ENCODE measurements at regions not wholly inside any gene's neighbourhood (a gene's known extent, or its start where the extent isn't known, plus 50 kb on each side); places are given as distances from the start of the nearest gene placed in this dataset.

DNA sequence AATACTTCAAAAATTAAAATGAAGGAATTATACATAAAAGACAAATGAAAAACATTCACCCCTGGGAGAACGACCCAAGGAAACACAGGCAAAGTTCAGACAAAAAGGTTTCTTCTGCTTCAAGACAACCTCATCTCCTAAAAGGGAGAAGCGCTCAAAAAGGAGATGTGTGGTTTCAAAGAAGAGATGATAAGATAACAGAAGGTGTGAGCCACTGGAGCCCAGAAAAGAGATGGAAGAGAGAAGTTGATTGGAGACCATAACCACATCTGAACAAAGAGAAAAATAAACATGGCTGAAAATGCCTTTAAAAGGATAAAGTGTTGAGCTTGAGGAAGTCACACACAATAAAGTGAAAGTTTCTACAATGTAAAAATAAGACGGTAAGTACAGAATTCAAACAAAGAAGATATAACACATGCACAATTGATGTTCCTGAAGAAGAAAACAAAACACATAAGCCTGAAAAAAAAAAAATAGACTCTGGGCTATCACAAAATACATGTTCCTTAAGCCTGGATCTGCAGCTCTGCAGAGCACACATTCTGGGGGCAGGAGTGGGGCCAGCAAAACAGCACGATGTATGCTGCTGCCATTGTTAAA, 51.6 kb upstream of the C14orf180 start:
- TF ChIP-seq POLR2A (IDR thresholded peaks at IDR 0.05; ENCODE audit: low read depth, low read length), result no peak
- no peak for TF ChIP-seq POLR2AphosphoS5 (IDR thresholded peaks at IDR 0.05; ENCODE audit: low read depth, low read length)
- no peak for TF ChIP-seq TAF1 (IDR thresholded peaks at IDR 0.05; ENCODE audit: borderline replicate concordance, low read depth, low read length)
- FAIRE-seq, result no peak
- no peak for DNase-seq (ENCODE audit: insufficient read length)

DNA sequence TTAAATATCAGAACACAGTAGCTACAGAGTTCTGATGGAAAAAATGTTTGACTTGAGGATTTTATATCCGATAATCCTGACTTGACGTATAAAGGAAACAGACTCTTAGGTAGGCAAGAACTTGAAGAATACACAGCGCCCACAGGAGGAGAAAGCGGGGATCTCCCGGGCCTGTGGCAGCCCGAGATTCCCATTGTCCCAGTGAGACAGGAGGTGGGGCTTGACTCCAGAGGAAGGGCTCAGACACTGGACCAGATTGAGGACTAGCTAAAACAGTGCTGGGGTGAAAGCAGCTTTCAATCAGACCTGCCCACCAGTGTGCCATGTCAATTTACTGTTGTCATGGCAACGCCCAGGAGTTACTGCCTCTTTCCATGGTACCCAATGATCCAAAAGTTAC, 51.1 kb upstream of the C14orf180 start:
- FAIRE-seq (no peak), DNase-seq (ENCODE audit: insufficient read length) (no peak)
- TF ChIP-seq TAF1 (IDR thresholded peaks at IDR 0.05; ENCODE audit: borderline replicate concordance, low read depth, low read length) (no peak), POLR2AphosphoS5 (IDR thresholded peaks at IDR 0.05; ENCODE audit: low read depth, low read length) (no peak), POLR2A (IDR thresholded peaks at IDR 0.05; ENCODE audit: low read depth, low read length) (no peak)

Data from GM12892 (cell line).